Transverse colon (tissue), 4 donors: ENCODE measurements at regions not wholly inside any gene's neighbourhood (a gene's known extent, or its start where the extent isn't known, plus 50 kb on each side); places are given as distances from the start of the nearest gene placed in this dataset.

Experiments used
- DNase-seq: peaks from one replicate; pipeline ENCODE4 v3.0.0-alpha.2; 2019
- H3K27ac ChIP-seq, 4 donors: fragments of 200-600 bp; sonication (generic); 2 replicates each; pipeline ENCODE4 v1.5.1; 2016 to 2018; ENCODE audit warnings: inconsistent platforms in 4 of 4
- H3K27me3 ChIP-seq: fragments of 200-600 bp; sonication (generic); 2 replicates; pipeline ENCODE4 v1.5.1; 2017; ENCODE audit warnings: inconsistent platforms
- H3K36me3 ChIP-seq, 4 donors: fragments of 200-600 bp; sonication (generic); 2 replicates each; pipeline ENCODE4 v1.5.1; 2017 to 2019; ENCODE audit warnings: inconsistent platforms in 4 of 4
- H3K4me1 ChIP-seq, 4 donors: fragments of 200-600 bp; sonication (generic); 2 replicates each; pipeline ENCODE4 v1.5.1; 2017 to 2020; ENCODE audit warnings: inconsistent platforms in 4 of 4
- H3K4me3 ChIP-seq, 4 donors: fragments of 200-600 bp; sonication (generic); 1 replicate in 1 of 4; 2 replicates in 3 of 4; pipeline versions ENCODE4 v1.5.1 to v1.6.1; 2017 to 2019; ENCODE audit warnings: inconsistent platforms in 4 of 4
- H3K9me3 ChIP-seq, 2 donors: fragments of 200-600 bp; sonication (generic); 2 replicates each; pipeline ENCODE4 v1.5.1; 2017 to 2019; ENCODE audit warnings: inconsistent platforms in 2 of 2
- CTCF ChIP-seq, 5 experiments: fragments of 200-600 bp in 3 of 5; fragments of 450-650 bp in 2 of 5; sonication (generic) in 3 of 5; IDR thresholded peaks; 1 replicate in 2 of 5; 2 replicates in 3 of 5; pipeline ENCODE4 v1.5.1; 2016 to 2017; ENCODE audit warnings: antibody characterized with exemption in 5 of 5, inconsistent platforms in 3 of 5, mild to moderate bottlenecking in 2 of 5, moderate library complexity in 1 of 5
- EP300 ChIP-seq: sonication (generic); formaldehyde crosslinking; IDR thresholded peaks from one replicate; pipeline ENCODE4 v1.6.1; 2017; ENCODE audit warnings: antibody characterized with exemption, low read depth
- POLR2A ChIP-seq: fragments of 450-650 bp; IDR thresholded peaks from one replicate; pipeline ENCODE4 v1.6.1; 2016; ENCODE audit warnings: antibody characterized with exemption, mild to moderate bottlenecking, moderate library complexity
- POLR2AphosphoS5 ChIP-seq, 3 donors: sonication (generic); formaldehyde crosslinking; IDR thresholded peaks; one replicate each; pipeline ENCODE4 v1.6.1; 2016; ENCODE audit warnings: antibody characterized with exemption in 3 of 3
- WGBS, 2 donors: methylation state at CpG; one replicate each; pipeline ENCODE4 v1.1.5; 2018; ENCODE audit warnings: low coverage in 1 of 2; 5-methylcytosine and 5-hydroxymethylcytosine counted together
- in situ Hi-C, 4 donors: fragments of 200-750 bp; cut with MboI; loops; one replicate each; pipeline versions ENCODE4 v1.15.0 to v1.15.1; 2017; ENCODE audit warnings: low sequenced_read_pairs in 3 of 4, low pct_ligation_motif_present in 1 of 4, low pct_unique_long_range_greater_than_20kb in 1 of 4
- intact Hi-C: fragments of 100-400 bp; cut with DNase I; formaldehyde crosslinking; loops from one replicate; pipeline ENCODE4 v1.15.1; 2023; ENCODE audit warnings: low total_unique reads

GRCh38 chr3:157610876-157611535 is 107.8 kb upstream of the VEPH1 start:
- H3K36me3 ChIP-seq = no peaks in the 10 kb centered on the region
- H3K4me1 ChIP-seq = peaks cover 0 to 4% (median 0%) of the 10 kb centered on the region in 4 donors
- no peak overlapping the region for H3K4me3 ChIP-seq
- TF ChIP-seq EP300 (no peak), POLR2AphosphoS5 (IDR thresholded peaks at IDR 0.05) (no peak), CTCF (IDR thresholded peaks at IDR 0.05) (no peak), POLR2A (no peak)
- in situ Hi-C loops = loop anchor here (10.0 to 25.0 kb wide), 2 partner anchors 824 to 826 kb away; no protein-coding TSS in a partner anchor
- H3K27me3 ChIP-seq = no peaks in the 10 kb centered on the region
- 80 to 81% methylated on average over 2 to 7 of the region's 7 CpGs for WGBS, 2 donors
- intact Hi-C loops = no loop called here
- no peak overlapping the region for H3K27ac ChIP-seq
- no peaks in the 10 kb centered on the region for H3K9me3 ChIP-seq
- DNase-seq = no peak

- WGBS, 2 donors = 71% methylated on average over 8 to 9 of the region's 9 CpGs
- Histone ChIP-seq H3K27ac (no peak overlapping the region), H3K27me3 (no peaks in the 10 kb centered on the region), H3K4me3 (no peak overlapping the region), H3K36me3 (no peaks in the 10 kb centered on the region), H3K4me1 (peaks cover 0 to 4% (median 0%) of the 10 kb centered on the region in 4 donors), H3K9me3 (no peaks in the 10 kb centered on the region)
- in situ Hi-C loops (loop anchor here in 3 of 4 donors (25.0 kb wide), 1 partner anchor 829 kb away; no protein-coding TSS in a partner anchor), intact Hi-C loops (no loop called here)
- DNase-seq = no peak
- TF ChIP-seq POLR2A (no peak), CTCF (IDR thresholded peaks at IDR 0.05) (no peak), EP300 (no peak)
Measured at GRCh38 chr3:157607826-157608405, 104.7 kb upstream of the VEPH1 start.

- intact Hi-C loops = no loop called here
Measured at GRCh38 chr3:157606852-157607197, 103.6 kb upstream of the VEPH1 start.

More at GRCh38 chr3:157606852-157607197, 103.6 kb upstream of the VEPH1 start:
- no peak for DNase-seq
- no peak overlapping the region for H3K27ac ChIP-seq
- WGBS, 2 donors = 24 to 57% methylated on average over 3 to 4 of the region's 4 CpGs
- in situ Hi-C loops = loop anchor here in 3 of 4 donors (25.0 kb wide), 1 partner anchor 830 kb away; no protein-coding TSS in a partner anchor
- no peaks in the 10 kb centered on the region for H3K36me3 ChIP-seq
- no peak overlapping the region for H3K4me3 ChIP-seq
- no peaks in the 10 kb centered on the region for H3K27me3 ChIP-seq
- peaks cover 0 to 4% (median 0%) of the 10 kb centered on the region in 4 donors for H3K4me1 ChIP-seq
- no peaks in the 10 kb centered on the region for H3K9me3 ChIP-seq
- no peak for TF ChIP-seq EP300
- TF ChIP-seq CTCF (IDR thresholded peaks at IDR 0.05) = peak in 2 of 5 experiments; percentile 9 to 12
- no peak for TF ChIP-seq POLR2A
- TF ChIP-seq POLR2AphosphoS5 (IDR thresholded peaks at IDR 0.05) = no peak
